ENCODE measurements at regions not wholly inside any gene's neighbourhood (a gene's known extent, or its start where the extent isn't known, plus 50 kb on each side); places are given as distances from the start of the nearest gene placed in this dataset.

DNA sequence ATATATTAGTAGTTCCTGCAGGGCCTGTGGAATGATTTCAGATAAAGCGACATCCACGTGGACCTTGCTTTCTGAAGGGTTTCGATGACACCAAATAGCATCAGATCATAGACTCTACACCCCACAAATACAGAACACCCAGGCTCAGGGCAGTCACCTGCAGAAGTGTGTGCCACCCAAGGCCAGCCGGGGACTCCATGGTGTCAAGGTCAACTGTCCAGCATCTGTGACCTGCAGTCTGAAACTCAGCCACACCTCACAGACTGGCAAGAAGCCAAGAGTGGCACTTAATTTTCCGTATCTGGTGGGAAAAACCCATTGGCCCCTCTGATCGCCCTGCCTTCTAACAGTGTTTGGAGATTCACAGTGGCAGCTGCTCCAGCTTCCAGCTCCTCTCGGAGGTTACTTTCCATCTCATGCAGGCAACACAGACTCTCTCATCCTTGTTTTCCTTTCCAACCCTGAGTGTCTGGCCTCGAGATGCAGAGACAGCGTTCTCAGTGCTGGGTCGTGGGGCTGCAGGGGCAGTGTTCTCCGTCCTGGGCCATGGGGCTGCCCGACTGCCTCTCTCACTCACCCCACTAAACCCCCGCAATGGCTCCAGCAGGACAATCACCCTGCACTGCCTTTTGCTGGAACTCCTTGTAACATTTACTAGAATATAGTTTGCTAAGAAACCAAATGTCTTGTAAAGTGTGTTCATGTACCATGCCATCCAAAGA lies 221.9 kb downstream of the IRX2 start:
- DNase-seq = no peak

DNA sequence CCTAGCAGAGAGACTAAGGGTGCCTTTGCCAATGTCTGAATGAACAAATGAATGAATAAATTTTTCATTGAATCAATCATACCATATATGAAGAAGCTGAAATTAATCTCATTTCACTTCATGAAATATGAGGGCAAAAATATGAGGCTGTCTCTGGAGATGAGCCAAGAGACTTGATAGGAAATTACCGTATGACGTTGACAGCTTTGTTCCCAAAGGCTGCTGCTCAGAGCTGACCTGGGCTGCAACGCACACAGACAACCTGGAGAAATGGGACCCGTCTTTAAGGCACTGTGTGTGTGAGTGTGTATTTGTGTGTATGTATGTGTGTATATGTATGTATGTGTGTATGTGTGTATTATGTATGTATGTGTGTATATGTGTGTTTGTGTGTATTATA lies 226.1 kb downstream of the IRX2 start:
- no peak for DNase-seq

DNA sequence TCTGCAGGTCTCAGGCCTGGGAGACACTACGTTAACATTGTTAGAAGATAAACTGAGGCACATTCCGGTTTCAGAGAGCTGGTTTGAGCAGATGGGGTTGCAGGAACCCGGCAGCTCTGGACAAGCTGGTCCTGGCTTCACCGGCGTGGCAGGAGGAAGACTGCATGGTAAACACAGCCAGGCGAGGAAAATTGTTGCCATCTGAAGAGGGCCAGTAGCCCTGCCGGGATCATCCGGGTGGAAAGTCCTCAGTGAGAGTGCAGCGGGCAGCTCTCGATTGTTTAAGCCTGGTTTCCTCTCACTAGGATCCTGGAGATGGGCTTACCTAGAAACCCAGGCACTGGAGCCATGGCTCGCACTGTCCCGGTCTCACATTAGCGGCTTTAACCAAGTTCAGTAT lies 226.9 kb downstream of the IRX2 start:
- DNase-seq = no peak

DNA sequence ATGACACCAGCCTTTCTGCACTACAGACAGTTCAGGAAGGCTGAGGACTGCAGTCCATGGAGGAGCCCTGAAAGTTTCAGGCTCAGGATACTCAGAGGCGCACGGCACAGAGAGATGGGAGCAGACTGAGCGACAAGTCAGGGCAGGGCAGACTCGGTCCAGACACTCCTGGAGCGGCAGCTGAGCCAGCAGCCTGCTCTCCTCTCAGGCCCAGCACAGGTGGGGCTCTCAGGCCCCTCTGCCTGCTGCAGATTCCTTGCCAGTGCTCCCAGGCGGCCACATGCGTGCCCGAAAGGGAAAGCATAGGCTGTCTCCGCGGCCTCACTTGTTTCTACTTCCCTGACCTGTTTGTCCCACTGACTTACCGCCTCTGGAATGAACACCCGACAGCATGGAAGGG lies 228.3 kb downstream of the IRX2 start:
- no peak for DNase-seq

DNA sequence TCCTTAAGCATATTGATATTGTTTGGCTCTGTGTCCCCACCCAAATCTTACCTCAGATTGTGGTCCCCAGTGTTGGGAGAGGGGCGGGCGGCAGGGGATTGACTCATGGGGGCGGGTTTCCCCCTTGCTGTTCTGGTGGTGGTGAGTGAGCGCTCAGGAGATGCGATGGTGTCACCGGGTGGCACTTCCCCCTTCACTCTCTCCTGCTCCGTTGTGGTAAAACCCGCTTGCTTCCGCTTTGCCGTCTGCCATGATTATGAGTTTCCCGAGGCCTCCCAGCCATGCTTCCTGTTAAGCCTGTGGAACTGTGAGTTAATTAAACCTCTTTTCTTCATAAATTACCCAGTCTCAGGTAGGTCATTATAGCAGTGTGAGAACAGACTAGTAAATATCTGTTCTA lies 229.1 kb downstream of the IRX2 start:
- no peak for DNase-seq

DNA sequence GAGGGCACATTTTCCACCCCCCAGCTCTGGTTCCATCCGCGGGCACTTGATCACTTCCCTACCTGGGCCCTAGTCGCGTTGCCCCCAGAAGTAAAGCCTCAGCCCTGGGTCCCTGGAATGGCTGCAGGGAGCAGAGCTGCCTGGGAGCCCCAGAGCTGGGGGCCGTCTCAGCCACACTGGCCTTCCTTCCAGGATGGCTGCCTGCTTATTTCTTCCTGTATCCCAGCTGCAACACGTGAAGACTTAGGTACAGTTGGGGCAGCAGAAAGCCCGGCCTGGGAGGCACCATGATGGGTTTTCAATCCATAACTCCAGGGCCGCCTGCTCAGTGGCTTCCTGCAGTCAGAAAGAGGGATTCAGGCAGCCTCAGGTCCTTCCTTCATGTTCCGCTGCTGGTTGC lies 232.3 kb downstream of the IRX2 start:
- no peak for DNase-seq

DNA sequence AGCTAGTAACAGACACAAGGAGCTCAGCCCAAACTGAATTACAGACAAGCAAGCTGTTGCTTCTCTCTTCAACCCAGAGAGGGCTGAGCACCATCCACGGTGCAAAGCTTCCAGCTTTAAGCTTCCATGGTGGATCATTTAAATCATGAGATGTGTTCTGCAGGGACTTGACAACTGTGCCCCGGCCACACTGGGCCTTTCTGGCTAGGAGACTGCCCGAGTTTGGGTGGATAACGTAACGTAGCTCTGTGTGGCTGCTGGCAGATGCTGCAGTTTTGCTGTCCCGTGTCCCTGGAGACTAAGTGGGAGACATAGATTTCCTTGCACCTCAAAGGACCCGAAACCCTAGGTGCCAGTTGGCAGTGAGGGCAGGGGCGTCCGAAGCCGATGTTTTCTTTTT lies 234.0 kb downstream of the IRX2 start:
- DNase-seq = no peak

DNA sequence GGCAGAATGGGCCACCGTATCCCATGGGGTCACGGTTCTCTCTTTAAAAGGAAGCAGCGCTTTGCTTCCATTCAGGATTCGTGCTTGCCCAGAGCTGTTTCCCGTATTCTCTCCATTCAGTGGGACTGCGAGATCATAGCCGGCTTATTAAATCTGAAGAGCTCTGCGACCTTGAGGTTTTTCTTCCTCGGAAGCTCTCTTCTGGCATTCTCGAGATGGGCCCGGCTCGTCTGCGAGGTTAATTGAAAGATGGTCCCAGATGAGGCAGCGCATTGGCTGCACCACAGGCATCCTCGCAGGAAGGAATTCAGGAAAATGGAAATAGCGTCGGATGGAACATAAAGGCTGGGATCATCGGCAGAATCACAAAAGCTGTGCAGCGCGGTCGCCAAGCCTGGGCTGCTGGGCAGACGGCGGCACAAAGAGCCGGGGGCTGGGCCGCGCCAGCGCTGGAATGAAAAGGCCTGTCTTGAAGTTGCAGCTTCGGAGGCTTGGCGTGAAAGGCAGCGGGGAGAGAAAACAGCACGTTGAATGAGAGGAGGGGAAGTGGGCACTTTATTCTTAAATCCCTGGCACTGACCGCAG lies 236.2 kb downstream of the IRX2 start:
- DNase-seq = no peak

DNA sequence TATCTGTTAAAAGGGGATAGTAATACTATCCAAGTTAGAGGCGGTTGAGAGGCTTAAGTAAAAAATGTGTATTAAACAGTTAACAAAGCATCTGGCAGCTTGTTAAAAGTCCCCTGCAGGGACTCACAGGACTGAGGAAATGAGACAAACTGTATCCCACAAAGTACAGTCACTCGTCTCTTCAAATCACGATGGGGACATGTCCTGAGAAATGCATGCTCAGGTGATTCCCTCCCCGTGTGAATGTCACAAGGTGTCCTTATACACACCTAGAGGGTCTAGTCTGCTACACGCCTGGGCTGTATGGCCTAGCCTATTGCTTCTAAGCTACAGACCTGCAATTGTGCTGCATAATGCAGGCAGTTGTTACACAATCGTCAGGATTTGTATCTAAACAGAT lies 237.0 kb downstream of the IRX2 start:
- no peak for DNase-seq

DNA sequence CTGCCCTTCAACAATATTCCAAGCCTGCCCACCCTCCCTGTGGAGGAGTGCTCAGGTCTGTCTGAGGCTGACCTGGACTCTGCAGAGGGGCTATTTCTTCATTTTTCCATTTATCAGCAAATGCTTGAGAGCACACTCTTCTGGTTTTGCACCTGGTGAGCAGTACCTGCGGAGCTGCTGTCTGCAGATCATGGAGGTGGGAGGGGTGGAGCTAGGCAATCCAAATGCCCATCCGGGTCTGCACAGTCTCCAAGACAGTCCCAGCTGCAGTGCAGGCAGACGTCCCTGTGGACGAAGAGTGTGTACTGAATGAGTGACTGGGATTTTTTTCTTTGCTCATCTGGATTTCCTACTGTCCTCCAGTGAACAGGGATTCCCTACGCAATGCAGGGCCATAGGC lies 239.8 kb downstream of the IRX2 start:
- DNase-seq = no peak

DNA sequence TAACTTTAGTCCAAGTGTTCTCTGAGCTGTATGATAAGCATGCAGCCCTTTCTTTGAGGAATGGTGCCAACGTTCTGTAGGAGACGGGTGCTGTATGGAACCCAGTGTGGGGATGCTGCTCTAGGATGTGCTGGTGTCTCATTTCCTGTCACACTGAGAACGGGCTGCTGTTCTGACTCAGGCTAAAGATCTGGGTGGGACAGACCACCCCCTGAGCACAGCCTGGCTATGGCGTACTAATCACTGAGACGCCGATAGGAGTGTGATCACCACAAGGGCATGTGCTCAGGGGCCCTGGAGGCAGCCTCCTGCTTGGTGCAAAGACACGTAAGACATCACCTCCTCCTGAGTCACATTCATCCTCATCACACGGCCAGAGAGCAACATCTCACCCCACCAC lies 240.4 kb downstream of the IRX2 start:
- DNase-seq = no peak

DNA sequence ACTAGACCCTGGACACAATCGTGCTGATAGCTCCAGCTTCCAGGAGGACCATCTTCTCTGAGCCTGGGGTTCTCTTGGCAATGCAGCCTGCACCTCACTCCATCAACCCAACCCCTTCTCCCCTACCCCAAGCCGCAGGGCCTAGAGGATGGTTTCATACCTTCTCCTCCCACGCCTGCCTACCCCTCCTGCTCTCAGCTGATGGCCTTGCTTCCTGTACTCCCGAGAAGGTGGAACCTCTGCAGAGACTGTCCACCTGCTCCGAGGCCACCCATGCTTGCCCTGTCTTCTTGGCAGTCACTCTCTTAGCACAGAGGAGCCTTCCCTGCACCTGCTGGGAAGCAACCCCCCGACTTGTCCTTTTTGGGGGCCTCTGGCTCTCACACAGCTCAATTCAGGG lies 241.9 kb downstream of the IRX2 start:
- DNase-seq = no peak

DNA sequence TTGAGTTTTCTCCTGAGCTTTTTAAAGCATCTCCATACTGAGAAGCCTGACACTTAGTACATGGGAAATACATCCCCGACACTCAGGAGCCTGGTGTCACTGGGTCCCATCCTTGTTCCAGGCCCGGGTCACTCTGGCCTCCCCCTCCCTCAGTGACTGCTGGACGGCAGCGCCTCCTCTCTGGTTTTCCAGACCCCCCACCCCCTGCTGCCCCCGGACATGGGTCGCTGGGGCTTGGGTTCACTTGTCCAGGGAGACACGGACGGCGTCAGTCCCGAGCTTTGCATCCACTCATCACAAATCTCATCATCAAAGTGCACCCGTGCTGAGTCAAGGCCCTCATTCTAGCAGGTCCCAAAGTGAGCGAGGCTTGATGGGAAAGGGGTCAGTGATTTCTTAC lies 243.0 kb downstream of the IRX2 start:
- DNase-seq = no peak

DNA sequence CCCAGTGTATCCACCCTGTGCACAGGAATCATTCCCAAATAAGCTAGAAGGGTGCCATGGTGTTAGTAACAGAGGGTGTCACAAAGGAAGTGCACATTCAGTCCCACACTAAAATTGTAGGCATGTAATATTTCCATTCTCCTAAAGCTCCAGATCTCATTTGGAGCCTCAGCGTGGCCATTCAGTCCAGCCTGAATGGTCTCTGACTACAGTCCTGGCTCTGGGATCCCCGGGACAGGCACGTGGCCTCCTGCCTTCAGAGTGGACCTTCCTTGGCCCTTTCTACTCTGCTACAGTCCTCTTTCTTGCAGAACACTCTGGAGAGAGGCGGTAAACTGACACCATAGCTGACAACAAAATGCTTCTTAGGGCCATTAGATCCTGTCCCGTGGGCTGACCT lies 243.9 kb downstream of the IRX2 start:
- DNase-seq = no peak

DNA sequence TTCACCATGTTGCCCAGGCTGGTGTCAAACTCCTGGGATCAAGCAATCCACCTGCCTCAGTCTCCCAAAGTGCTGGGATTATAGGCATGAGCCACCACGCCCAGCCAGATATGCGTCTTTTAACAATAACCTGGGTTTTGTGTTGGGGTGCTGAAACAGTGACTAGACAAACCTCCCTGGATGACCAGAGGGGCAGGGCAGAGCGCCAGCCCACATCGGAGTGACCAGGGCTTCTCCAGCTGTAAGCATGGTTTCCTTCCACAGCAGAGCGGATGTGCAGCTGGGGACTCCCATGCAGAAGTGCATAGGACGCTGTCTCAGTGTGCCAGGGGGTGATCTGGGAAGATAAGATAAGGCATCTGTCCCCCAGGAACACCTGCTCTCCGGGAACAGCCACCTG lies 244.9 kb downstream of the IRX2 start:
- no peak for DNase-seq

DNA sequence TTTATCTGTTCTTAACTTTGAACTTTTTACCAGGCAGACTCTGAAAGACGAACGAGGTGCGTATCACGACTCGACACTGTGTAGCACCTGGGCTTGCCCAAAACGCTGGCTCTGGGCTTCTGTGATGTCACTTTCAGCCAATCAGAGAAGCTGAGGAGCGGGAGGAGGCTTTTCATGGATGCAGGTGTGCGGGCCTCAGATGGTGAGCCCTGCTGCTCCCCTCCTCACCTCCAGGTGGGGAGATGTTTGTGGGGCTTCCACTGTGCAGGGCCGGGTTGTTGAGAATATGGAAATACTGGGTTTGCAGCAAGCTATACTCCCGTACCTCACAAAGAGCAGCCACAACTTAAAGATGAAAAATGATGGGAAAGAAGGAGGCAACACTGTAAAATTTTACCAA lies 246.3 kb downstream of the IRX2 start:
- DNase-seq = no peak

DNA sequence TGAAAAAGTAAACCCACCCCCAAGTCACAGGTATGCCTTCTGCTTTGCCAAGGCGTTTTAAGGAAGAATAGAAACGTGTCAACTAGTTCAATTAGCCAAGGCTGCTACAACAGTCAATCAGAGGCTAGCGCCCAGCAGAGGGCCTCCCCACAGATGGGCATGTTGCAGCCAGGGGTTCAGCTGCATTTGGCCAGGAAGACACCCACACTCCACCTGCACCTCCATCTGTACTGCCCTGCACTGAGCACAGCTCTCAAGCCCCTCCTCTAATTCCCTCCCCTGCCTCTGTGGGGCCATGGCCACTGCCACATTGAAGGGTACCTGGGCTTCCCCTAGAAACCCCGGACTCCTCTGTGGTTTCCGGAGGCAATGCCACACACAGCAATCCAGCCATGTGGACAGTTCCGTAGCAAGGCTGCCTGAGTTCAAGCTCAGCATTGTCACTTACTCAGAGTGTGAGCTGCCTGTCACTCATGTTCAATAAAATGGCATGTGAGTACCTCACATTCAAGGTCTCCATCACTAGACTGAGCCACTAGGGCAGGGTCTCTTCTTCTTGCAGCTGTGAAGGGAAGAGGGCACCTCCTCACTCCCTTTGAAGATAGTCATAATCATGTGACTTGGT lies 248.4 kb downstream of the IRX2 start:
- no peak for DNase-seq

DNA sequence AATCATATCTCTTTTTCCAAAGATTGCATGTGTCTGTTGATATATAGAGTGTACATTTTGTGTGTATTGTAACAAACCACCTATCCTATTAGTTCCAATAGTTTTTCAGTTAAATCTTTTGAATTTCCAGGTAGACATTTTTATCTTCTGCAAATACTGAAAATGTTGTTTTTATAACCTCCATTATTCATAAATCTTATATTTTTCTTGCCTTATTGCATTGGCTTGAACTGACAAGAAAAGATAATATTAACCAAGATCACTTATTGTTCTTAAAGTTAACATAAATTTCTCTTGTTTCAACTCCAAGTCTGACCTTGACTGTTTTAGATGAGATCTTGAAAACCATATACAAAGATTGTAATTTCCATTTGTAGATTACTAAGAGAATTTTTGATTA lies 251.6 kb downstream of the IRX2 start:
- no peak for DNase-seq

DNA sequence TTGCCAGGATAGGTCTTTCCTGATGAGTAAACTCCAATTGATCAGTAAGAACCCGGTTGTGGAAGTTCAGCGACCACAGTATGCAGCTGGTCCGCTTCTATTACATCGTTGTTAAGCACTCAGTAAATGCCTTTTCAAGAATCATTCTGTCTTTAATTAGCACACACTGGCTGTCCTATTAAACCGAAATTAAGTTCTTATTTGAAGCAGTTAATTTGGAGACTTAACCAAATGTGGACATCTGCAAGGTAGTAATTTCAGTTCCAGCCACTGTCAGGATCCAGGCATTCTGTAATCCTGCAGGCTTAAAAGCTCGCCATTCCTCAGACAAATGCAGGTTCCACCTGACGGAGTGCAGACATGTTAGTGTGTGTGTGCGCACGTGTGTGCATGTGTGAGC lies 254.6 kb downstream of the IRX2 start:
- DNase-seq = no peak

DNA sequence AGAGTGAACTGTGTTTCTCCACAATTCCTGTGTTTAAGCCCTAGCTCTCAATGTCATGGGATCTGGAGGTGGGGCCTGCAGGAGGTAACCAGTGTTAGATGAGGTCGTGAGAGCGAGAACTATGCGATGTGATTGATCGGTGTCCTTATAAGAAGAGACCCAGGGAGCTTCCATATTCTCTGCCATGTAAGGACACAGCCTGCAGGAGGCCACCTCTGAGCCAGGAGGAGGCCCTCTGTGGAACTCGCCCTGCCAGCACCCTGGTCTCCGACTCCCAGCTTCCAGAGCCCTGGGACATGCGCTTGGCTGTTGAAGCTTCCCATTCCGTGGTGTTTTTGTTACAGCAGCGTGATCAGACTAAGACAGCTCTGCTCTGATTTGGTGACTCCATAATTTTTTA lies 255.4 kb downstream of the IRX2 start:
- no peak for DNase-seq

DNA sequence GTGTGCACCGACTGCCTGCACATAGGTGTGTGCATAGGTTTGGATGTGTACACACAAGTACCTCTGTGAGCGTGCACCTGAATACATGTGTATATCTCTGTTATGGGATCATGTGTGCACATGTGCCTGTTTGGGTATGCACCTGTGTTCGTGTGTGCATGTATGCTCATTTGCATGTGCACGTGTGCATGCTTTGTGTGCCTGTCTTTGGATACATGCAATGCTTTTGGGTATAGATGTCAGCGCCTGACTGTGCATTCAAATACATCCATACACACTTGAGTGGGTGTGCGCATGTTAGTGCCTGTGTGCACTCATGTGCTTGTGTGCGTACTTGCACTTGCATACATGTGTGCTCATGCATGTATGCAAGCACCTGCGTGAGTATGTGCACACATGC lies 258.1 kb downstream of the IRX2 start:
- DNase-seq = no peak

DNA sequence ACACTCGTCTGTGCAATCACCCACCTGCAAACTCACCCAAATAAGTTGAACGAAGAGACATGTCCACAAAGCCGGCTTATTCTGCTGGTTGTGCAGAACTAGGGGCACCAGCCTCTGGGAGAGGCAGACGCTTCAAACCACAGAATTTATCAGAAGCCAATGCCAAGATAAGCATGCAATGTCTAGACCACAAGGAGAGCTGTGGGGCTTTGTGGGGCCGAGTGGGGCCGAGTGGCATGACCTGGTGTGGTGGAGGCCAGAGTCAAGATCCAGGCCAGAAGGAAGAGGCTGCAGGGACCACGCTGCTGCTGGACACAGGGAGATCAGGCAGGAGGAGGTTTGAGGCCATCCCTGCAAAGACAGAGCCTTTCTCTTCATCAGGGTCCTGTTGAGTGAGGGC lies 259.0 kb downstream of the IRX2 start:
- DNase-seq = no peak

DNA sequence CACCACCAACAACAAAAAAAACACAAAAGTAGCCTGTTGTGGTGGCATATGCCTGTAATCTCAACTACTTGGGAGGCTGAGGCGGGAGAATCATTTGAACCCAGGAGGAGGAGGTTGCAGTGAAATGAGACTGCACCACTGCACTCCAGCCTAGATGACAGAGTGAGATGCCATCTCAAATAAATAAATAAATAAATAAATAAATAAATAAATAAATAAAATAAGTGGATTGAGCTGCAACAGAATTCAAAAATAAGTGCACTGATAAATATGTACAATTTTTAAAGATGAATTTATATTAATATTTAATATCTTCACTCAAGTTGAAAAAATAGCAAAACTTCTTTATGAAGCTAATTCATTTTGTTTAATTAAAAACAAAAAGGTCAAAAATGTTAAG lies 259.6 kb downstream of the IRX2 start:
- no peak for DNase-seq

DNA sequence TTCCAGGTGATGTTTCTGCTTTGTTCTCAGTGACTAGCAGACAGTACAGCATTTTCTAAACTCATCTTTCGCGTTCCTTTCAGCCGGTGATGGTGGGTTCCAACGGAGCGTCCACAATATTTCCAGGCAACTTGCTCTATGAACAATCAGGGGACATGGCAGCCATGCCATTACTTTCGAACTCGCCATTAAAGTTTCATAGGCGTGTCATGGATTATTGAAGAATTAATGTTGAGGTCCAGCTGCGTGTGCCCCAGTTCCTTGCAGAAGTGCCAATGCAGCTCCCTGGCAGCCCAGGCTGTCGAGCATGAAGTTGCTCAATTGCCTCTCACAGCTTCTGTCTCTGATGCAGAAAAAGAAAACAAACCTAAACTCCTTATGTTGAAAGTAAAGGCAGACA lies 262.2 kb downstream of the IRX2 start:
- DNase-seq = no peak

DNA sequence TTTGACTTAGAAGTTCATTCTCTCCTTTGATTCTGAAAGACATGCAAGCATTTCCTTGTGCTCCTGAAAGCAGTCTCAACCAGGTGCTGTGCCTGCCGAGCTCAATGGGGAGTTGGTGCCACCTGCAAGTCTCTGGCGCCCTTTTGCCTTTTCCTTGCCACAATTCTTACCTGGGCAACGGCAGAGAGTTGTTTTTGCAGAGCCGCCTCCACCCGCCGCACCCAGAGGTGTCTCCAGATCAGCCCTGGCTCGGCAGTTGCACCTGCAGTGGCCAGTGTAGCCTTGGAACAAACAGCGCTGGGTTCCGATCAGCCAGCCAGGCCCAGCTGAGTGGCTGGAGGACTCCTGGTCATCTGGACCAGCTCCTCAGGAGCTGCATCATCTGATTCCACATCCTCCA lies 262.9 kb downstream of the IRX2 start:
- DNase-seq = no peak

All from NCI-H187 (cell line).